Activated CD8-positive, alpha-beta memory T cell treated with anti-CD3 and anti-CD28 coated beads, Interleukin-2, amount 50 U/mL, for 4 hours (primary cell): ENCODE measurements at regions not wholly inside any gene's neighbourhood (a gene's known extent, or its start where the extent isn't known, plus 50 kb on each side); places are given as distances from the start of the nearest gene placed in this dataset.
"Not testable (repeated sequence)": the region's sequence is repeated elsewhere in the genome, so short reads cannot be mapped to it uniquely, and the experiment has no call there.

ENCODE experiments used
- DNase-seq: peaks from one replicate; pipeline ENCODE4 v3.0.0-alpha.2; 2020

- DNase-seq = no peak
Observed at GRCh38 chr20:53792946-53793536, 199.4 kb upstream of the ZNF217 start.

- no peak for DNase-seq
Observed at GRCh38 chr20:53789989-53790675, 196.5 kb upstream of the ZNF217 start.

DNA sequence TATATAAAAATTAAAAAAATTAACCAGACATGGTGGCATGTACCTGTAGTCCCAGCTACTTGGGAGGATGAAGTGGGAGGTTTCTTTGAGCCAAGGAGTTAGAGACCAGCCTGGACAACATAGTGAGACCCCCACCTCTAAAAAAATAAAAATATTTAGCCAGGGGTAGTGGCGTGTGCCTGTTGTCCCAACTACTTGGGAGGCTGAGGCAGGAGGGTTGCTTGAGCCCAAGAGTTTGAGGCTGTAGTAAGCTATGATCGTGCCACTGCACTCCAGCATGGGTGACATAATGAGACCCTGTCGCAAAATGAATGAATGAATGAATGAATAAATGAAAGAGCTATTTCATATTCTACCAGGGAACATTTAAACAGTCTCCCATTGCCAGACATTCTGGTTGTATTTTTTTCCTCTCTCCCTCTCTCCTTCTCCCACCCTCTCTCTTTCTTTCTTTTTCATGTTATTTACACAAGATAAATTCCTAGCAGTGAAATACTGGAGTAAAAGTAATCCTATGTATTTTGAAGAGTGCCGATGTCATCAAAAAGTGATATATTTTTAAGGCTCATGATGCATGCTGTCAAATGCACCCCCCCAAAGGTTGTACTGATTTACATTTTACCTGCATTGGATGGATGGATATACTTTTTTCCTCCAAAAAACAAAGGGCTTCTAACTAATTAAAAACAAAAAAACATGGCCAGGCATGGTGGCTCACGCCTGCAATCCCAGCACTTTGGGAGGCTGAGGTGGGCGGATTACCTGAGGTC lies 194.8 kb upstream of the ZNF217 start:
- no peak for DNase-seq

- DNase-seq = not testable (repeated sequence)
Observed at GRCh38 chr20:53787491-53787931, 193.9 kb upstream of the ZNF217 start.

DNA sequence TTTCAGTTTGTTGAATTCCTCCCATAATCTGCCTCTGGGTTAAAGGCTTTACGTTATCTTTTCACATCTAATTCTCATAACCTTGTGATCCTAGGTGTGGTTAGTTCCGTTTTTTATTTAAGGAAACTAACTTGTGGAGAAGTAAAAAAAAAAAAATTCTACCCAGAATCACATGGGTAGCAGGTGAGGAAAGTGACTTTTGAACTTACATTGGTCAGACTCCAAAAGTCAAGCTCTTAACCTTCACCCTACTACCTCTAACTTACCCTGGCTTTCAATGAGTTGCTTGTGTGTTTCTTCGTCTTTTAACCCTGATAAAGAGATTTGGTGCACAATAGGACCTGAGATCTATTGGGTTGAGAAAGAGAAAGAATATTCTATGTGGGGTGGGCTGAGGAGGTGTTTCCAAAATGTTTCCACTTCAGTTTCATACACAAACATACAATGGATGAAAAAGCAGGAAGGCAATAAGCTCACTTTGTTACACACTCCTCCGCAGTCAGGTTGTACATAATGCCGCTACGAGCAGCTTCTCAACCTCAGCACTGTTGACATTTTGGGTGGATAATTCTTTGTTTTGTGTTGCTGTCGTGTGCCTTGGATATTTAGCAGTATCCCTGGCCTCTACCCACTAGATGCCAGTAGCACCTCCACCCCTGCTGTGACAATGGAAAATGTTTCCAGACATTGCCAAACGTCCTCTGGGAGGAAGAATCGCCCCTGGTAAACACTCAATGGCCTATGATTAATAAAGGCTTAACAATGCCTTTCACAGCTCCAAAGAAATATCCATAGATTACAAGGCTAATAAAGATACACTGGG lies 193.0 kb upstream of the ZNF217 start:
- DNase-seq = no peak

GRCh38 chr20:53786071-53786444 lies 192.4 kb upstream of the ZNF217 start:
- DNase-seq = no peak

- DNase-seq = no peak
Observed at GRCh38 chr20:53785320-53785719, 191.7 kb upstream of the ZNF217 start.

- DNase-seq = no peak
Observed at GRCh38 chr20:53783768-53784167, 190.1 kb upstream of the ZNF217 start.

DNA sequence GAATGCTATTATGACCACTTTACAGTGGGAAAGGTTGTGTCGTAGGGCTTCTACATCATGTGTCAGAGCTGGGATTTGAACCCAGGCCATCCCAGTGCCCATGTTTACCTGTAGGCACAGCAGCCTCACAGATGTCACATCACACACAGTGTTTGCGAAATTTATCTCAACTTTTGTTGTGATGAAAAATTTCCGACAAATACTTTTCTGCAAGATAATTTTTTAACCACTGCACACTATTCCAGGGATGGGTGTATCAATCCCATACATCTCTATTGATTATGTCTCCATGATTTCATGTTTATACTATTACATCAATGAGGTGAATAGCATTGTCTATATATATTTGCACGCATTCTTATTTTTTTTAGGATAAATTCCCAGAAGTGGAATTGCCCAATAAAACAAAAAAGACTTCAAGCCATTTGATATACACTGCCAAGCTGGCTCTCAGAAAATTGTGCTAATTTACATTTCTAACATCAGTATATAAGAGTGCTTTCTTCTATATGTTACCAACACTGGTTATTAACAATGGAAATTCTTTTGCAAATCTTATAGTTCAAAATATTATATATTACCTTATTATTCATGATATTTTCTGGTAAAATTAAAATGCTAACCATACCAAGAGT lies 189.1 kb upstream of the ZNF217 start:
- DNase-seq = no peak

DNA sequence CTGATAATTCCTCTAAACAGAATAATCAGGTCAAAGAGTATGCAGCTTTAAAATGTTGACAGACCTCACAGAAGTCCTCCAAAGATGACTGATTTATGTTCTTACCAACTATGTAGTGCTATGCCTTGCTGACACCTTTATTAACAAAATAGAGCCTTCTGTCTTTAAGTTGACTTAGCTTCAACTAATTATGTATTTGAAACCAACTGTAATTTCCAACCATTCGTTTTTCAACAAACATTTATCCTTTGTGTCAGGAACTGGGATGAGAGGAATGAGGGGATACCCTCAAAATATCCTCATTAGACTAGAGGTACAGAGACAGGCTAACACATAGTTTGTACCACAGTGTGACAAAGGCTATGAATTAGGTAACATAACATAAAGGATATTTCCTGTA lies 186.2 kb upstream of the ZNF217 start:
- DNase-seq = no peak

- no peak for DNase-seq
Observed at GRCh38 chr20:53778736-53779135, 185.1 kb upstream of the ZNF217 start.

GRCh38 chr20:53778041-53778516 lies 184.4 kb upstream of the ZNF217 start:
- no peak for DNase-seq

- DNase-seq = not testable (repeated sequence)
Observed at GRCh38 chr20:53777402-53777801, 183.8 kb upstream of the ZNF217 start.

DNA sequence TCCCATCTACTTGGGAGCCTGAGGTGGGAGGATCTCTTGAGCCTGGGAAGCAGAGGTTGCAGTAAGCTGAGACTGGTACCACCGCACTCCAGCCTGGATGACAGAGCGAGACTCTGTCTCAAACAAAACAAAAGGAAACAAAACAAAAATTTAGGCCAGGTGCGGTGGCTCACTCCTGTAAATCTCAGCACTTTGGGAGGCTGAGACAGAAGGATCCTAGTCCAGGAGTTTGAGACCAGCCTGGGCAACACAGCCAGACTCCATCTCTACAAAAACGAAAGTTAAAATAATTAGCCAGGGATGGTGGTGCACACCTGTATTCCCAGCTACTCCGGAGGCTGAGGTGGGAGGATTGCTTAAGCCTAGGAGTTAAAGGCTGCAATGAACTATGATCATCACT lies 183.2 kb upstream of the ZNF217 start:
- no peak for DNase-seq

- no peak for DNase-seq
Observed at GRCh38 chr20:53774461-53775203, 181.0 kb upstream of the ZNF217 start.

GRCh38 chr20:53773792-53774401 lies 180.3 kb upstream of the ZNF217 start:
- no peak for DNase-seq

- not testable (repeated sequence) for DNase-seq
Observed at GRCh38 chr20:53773066-53773791, 179.6 kb upstream of the ZNF217 start.

GRCh38 chr20:53769041-53769440 lies 175.4 kb upstream of the ZNF217 start:
- DNase-seq = no peak

GRCh38 chr20:53768329-53768728 lies 174.7 kb upstream of the ZNF217 start:
- DNase-seq = no peak

DNA sequence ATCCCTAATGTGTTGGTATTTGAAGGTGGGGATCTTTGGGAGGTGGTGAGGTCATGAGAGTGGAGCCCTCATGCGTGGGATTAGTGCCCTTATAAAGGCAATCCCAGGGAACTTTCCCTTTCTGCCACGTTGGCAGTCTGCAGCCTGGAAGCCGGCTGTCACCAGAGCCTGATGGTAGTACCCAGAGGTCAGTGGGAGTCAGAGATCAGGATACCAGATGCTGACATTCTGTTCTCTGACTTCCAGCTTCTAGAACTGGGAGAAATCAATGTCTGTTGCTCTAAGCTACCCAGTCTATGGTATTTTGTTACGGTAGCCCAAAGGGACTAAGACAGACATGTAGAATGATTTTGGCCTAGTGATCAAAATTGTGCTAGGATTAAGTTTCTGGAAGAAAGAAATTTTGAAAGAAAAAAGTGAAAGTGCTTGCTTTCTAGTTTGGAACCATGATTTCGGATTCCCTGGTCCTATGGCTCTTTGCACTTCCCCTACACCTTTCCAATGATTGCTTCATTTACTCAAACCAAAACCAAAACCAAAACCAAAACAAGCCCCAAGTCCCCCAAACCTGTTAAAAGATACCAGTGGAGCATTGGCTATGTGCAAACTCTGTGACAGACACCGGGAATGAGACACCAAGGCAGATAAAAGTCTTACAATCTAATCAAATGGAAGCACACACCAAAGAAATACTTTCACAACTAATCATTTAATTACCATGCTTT lies 173.7 kb upstream of the ZNF217 start:
- DNase-seq = no peak
